Mucosa of stomach (tissue), 1 donor: ENCODE measurements at regions not wholly inside any gene's neighbourhood (a gene's known extent, or its start where the extent isn't known, plus 50 kb on each side); places are given as distances from the start of the nearest gene placed in this dataset.

Source experiments
- H3K27me3 ChIP-seq: one replicate; pipeline ENCODE4 v1.7.0; 2013; ENCODE audit warnings: mild to moderate bottlenecking, low read length; ENCODE audit not compliant: control insufficient read depth, insufficient read depth
- H3K36me3 ChIP-seq: one replicate; pipeline ENCODE4 v1.7.0; 2013; ENCODE audit warnings: low read length; ENCODE audit not compliant: control insufficient read depth, insufficient read depth
- H3K4me1 ChIP-seq: one replicate; pipeline ENCODE4 v1.7.0; 2013; ENCODE audit warnings: mild to moderate bottlenecking, low read length; ENCODE audit not compliant: control insufficient read depth, insufficient read depth
- H3K4me3 ChIP-seq: one replicate; pipeline ENCODE4 v1.7.0; 2013; ENCODE audit warnings: low read length
- H3K9ac ChIP-seq: one replicate; pipeline ENCODE4 v1.7.0; 2013; ENCODE audit warnings: mild to moderate bottlenecking, low read length, moderate library complexity
- H3K9me3 ChIP-seq: one replicate; pipeline ENCODE4 v1.7.0; 2013; ENCODE audit warnings: mild to moderate bottlenecking, low read length, moderate library complexity; ENCODE audit not compliant: control insufficient read depth
- donor health status: Pancreatic carcinoma.

DNA sequence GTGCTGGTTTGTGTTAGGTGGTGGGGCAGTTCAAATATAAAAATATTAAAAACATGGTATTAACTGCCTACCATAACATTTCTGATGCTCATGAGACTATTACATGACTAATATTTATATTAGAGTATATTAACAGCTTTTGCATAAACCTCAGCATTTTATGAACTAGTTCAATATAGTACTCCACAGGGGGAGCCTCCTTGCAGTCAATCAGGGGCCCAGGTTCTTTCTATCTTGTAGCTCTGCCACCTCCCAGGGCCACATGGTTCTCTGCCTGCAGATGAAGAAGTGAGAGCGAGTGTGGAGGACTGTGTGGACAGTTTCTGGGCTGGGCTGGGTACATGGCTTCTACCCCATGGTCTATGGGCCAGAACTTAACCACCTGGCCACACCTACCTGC is 159.5 kb downstream of the RPS24 start:
- no peaks in the 10 kb centered on the region for H3K9me3 ChIP-seq
- H3K9ac ChIP-seq: no peak overlapping the region
- H3K36me3 ChIP-seq: no peaks in the 10 kb centered on the region
- no peak overlapping the region for H3K4me3 ChIP-seq
- no peaks in the 10 kb centered on the region for H3K4me1 ChIP-seq
- peaks cover 4% of the 10 kb centered on the region for H3K27me3 ChIP-seq

DNA sequence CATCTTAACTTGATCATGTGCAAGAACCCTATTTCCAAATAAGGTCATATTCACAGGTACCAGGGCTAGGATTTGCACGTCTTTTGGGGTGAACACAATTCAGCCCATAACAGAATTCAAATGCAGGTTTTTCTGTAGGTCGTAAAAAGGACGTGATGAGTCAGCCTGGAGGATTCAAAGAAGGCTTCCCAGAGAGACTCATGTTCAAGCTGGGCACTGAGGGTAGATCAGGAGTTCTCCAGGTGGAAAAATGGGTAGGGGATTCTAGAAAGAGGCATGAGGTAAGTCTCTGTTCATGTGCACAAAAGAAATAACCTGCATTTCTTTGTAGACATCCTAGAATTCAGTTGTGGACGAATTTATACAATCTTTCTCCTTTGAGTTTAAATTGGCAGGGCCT is 160.4 kb downstream of the RPS24 start:
- Histone ChIP-seq H3K9me3 (no peaks in the 10 kb centered on the region), H3K4me3 (no peak overlapping the region), H3K27me3 (peaks cover 4% of the 10 kb centered on the region), H3K9ac (no peak overlapping the region), H3K4me1 (no peaks in the 10 kb centered on the region), H3K36me3 (no peaks in the 10 kb centered on the region)

DNA sequence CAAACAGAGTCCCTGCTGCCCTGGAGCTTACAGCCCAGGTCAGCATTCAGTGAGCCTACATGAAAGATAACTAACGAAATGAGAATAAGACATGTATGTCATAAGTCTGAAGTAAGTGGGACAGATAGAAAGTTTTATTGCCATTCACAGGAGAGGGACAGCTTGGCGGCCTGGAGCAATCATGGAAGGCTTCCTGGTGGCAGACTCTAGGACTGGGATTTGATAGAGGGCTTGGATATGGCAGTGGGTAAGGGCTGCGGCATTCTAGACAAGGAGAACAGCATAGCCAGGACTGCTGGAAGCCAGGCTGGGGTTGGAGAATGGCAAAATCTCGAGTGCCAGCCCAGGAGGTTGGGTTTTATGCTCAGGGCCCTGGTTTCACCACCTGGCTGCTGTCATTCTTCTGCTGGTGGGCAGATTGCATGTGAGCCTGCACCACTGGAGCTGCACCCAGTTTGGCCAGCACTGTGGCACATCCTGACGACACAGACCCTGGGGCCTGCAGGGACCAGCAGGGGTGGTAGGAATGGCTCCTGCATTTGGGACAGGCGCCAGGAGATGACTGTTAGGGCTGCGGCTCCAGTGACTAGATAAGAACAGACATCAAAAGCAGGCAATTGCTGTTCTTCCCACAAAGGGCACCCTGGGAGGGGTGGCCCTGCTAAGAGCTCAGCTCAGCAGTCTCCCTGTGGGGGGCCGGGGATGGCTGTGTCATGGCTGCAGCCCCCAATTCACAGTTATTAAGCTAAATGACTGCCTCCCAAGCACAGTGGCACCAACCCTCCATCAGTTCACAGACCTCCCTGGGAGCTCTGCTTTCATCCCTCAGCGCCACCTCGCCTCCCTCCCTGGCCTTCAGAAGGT is 161.1 kb downstream of the RPS24 start:
- Histone ChIP-seq H3K27me3 (peaks cover 4% of the 10 kb centered on the region), H3K4me1 (no peaks in the 10 kb centered on the region), H3K4me3 (no peak overlapping the region), H3K9me3 (no peaks in the 10 kb centered on the region), H3K9ac (no peak overlapping the region), H3K36me3 (no peaks in the 10 kb centered on the region)

DNA sequence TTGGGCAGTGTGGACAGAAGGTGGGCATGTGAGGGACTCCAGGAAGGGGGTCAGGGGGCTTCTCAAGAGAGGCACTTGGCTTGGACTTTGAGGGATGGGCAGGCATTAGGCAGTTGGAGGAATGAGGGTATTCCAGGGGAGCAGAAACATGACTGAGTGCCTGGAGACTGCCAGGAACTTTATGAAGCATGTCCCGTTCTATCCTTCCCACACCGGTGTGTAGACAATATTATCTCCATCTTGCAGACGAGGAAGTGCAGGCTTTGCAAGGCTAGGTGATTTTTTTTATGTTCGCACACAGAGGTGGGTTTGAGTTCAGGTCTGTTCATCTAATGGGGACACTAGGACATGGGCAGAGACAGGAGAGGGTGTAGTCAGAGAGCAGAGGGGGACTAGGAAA is 162.7 kb downstream of the RPS24 start:
- Histone ChIP-seq H3K9ac (no peak overlapping the region), H3K4me3 (no peak overlapping the region), H3K9me3 (no peaks in the 10 kb centered on the region), H3K36me3 (no peaks in the 10 kb centered on the region), H3K27me3 (peaks cover 4% of the 10 kb centered on the region), H3K4me1 (no peaks in the 10 kb centered on the region)

DNA sequence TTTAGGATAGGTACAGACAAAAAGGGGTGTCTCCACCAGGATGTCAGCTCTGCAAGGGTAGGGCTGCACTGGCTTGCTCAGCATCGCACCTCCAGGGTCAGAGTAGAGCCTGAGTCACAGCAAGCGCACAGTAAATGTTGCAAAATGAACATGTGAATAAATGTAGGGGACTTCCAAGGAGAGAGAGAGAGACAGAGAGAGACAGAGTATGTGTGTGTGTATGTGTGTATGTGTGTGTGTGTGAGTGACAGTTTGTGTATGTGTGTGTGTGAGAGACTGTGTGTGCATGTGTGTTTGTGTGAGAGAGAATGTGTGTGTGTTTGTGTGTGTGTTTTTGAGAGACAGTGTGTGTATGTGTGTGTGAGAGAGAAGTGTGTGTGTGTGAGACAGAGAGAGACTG is 163.3 kb downstream of the RPS24 start:
- Histone ChIP-seq H3K9me3 (no peaks in the 10 kb centered on the region), H3K36me3 (no peaks in the 10 kb centered on the region), H3K4me1 (no peaks in the 10 kb centered on the region), H3K27me3 (peaks cover 4% of the 10 kb centered on the region), H3K9ac (no peak overlapping the region), H3K4me3 (no peak overlapping the region)

DNA sequence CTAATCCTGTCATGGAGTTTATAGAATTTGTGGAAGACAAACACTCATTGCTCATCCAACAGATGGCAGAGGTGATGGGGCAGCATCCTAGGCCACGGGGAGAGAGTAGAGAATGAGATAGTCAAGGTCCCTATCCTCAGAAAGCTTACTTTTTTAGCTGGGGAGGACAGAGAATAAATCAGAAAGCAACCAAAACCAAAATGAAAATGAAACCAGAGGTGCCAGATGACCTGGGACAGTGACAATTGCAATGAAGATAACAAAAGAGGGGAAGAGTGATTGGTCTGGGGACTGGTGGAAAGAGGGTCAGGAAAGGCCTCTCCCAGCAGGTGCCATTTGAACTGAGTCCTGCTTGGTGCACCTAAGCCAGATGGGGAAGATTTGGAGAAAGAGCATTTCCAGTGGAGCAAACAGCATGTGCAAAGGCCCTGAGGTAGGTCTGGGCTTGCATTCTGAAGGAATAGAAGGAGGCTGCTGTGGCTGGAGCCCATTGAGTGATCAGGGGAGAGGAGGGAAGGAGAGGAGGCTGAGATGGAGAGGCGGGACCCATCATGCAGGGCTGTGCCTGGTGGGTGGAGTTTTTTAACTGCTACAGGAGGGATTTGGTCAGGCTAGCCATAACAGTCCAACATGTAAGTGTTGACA is 164.1 kb downstream of the RPS24 start:
- H3K36me3 ChIP-seq: no peaks in the 10 kb centered on the region
- no peaks in the 10 kb centered on the region for H3K4me1 ChIP-seq
- H3K4me3 ChIP-seq: no peak overlapping the region
- H3K9ac ChIP-seq: no peak overlapping the region
- H3K27me3 ChIP-seq: peaks cover 4% of the 10 kb centered on the region
- no peaks in the 10 kb centered on the region for H3K9me3 ChIP-seq

DNA sequence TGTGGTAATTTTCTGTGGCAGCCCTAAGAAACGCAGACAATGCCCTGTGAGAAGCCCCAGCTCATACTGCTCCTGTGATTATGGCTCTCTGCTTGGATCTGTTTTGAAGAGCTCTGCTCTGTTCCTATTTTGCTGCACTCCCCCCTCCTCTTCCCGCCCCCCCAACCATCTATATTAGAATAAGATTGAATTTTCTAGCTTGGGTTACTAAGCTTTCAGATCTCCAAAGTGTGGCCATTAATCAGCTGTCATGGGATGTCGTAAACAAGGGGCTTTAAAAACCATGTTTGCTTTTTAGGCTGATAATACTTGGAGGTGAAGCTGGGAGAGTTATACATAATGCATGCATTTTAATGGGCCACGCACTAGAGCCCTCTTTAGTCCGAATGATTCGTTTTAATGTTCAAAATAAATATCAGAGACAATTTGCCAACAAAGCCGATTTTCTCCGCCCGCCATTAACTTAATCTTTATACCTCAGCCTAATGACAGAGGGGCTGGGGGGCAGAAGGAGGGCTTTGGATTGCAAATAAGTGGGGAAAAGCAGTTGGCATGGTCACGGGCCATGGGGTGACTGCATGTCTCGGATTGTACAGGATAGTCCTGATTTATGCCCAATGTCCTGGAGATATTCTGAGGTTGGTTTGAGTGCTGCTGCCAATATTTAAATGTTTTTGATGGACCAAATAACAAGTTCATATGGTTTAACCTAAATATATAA is 165.5 kb downstream of the RPS24 start:
- Histone ChIP-seq H3K9ac (no peak overlapping the region), H3K4me3 (no peak overlapping the region), H3K9me3 (no peaks in the 10 kb centered on the region), H3K36me3 (no peaks in the 10 kb centered on the region), H3K27me3 (peaks cover 4% of the 10 kb centered on the region), H3K4me1 (peaks cover 2% of the 10 kb centered on the region)

DNA sequence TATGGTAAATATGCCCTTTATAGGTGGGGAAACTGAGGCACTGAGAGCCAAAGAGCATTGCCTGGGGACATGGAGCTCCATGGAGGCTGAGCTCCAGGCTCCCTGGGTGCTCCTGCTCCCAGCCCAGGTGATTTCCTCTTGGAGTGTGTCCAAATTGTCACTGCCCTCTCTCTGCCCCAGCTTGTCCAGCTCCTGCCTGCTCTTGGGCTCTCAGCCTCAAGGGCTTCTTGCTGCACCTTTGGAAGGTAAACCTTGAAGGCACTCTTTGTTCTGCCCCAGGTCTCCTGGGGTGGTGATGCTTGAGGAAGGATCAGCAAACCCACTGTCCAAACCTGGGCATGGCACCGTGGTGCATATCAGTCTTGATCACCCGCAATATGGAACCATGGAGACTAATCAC is 166.1 kb downstream of the RPS24 start:
- Histone ChIP-seq H3K4me3 (no peak overlapping the region), H3K9me3 (no peaks in the 10 kb centered on the region), H3K4me1 (peaks cover 7% of the 10 kb centered on the region), H3K27me3 (peaks cover 4% of the 10 kb centered on the region), H3K9ac (no peak overlapping the region), H3K36me3 (no peaks in the 10 kb centered on the region)

DNA sequence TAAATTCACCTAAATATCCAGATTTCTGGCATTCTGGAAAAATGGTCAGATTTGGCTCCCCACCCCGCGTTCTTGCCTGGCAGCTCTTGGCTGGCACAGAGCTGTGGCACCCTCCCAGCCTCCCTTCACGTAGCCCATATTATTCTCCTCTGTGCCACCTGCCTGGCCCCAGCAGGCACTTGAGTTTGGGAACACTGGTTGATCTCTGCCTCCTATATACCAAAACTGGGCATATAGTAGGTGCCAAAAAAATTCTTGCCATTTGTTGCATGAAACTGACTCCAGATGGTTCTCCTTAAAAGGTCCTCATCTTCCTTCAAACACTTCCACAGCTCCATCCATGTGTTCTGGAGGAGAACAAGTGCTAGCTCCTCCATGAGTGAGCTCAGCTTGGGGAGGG is 167.0 kb downstream of the RPS24 start:
- H3K9me3 ChIP-seq: no peaks in the 10 kb centered on the region
- no peak overlapping the region for H3K9ac ChIP-seq
- no peak overlapping the region for H3K4me3 ChIP-seq
- H3K4me1 ChIP-seq: peaks cover 7% of the 10 kb centered on the region
- H3K27me3 ChIP-seq: no peaks in the 10 kb centered on the region
- no peaks in the 10 kb centered on the region for H3K36me3 ChIP-seq

DNA sequence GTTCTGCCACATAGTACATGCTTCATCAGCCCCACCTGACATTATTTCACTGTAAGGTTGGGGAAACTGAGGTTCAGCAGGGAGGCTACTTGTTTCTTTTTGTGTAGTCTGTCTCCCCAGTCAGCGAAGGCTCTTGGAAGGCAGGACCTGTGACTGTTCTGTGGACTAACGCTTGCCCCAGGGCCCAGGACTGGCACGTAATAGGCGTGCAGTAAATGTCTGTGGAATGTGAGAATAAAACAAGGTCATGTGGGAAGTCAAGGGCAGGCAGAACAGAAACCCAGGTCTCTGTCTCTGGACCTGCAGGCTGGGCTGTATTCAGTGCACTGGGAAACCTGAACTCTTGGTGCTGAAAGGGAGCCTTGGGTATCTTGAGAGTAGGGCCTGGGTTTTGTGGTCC is 168.7 kb downstream of the RPS24 start:
- Histone ChIP-seq H3K4me1 (peaks cover 7% of the 10 kb centered on the region), H3K9me3 (no peaks in the 10 kb centered on the region)

DNA sequence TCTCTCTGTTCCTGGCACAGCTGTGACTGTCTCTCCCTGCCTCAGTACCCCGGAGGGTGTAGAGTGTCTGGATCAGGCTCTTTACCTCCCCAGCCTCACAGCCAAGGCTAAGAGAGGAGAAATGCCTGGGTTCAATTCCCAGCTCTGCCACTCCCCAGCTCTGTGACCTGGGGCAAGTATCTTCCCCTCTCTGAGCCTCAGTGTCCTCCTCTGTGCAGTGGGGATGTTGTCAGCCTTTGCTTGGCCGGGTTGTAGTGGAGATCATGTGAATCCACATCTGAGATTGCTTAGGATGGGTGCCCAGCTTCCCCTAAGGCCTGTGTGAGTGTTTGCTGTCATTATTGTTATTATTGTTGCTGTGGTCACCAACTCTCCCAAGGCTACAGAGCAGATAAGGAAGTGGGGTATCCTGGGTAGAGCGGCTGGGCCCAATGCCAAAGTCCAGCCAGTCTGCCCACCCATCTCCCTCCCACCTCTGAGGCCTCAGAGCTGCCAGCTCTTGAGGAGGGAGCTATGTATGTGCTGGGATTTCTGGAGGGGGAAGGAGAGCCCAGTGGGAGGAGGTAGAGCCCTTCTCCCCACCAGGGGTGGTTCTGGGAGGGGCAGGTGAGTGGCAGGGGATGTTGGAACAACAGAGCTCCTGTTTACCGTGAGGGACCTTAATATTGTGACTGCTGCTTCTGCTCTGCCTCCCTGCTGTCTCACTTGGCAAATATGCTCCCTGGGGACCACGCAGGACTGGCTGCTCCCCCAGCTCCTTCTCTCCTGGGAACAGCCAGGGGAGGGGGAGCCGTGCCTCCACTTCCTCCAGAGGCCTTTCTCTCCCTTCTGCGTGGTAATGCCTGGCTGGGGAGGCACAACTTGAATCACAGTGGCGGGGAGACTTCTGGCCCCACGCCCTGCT is 170.5 kb downstream of the RPS24 start:
- Histone ChIP-seq H3K4me1 (peaks cover 7% of the 10 kb centered on the region), H3K9me3 (no peaks in the 10 kb centered on the region), H3K9ac (no peak overlapping the region), H3K27me3 (no peaks in the 10 kb centered on the region), H3K4me3 (no peak overlapping the region), H3K36me3 (no peaks in the 10 kb centered on the region)

More for the DNA sequence above, 168.7 kb downstream of the RPS24 start:
- Histone ChIP-seq H3K9ac (no peak overlapping the region), H3K4me3 (no peak overlapping the region), H3K36me3 (no peaks in the 10 kb centered on the region), H3K27me3 (no peaks in the 10 kb centered on the region)
